HG03280 (cell line): ENCODE measurements at regions not wholly inside any gene's neighbourhood (a gene's known extent, or its start where the extent isn't known, plus 50 kb on each side); places are given as distances from the start of the nearest gene placed in this dataset.

Experiments used
- ATAC-seq: cut with Tn5 transposase; IDR thresholded peaks from one replicate; pipeline ENCODE4 v1.9.1; 2021; ENCODE audit warnings: mild to moderate bottlenecking, moderate library complexity; ENCODE audit not compliant: unreplicated experiment

- ATAC-seq = no peak
These were observed 565.7 kb downstream of the SLC4A3 start for GRCh38 chr2:220192994-220193753.

DNA sequence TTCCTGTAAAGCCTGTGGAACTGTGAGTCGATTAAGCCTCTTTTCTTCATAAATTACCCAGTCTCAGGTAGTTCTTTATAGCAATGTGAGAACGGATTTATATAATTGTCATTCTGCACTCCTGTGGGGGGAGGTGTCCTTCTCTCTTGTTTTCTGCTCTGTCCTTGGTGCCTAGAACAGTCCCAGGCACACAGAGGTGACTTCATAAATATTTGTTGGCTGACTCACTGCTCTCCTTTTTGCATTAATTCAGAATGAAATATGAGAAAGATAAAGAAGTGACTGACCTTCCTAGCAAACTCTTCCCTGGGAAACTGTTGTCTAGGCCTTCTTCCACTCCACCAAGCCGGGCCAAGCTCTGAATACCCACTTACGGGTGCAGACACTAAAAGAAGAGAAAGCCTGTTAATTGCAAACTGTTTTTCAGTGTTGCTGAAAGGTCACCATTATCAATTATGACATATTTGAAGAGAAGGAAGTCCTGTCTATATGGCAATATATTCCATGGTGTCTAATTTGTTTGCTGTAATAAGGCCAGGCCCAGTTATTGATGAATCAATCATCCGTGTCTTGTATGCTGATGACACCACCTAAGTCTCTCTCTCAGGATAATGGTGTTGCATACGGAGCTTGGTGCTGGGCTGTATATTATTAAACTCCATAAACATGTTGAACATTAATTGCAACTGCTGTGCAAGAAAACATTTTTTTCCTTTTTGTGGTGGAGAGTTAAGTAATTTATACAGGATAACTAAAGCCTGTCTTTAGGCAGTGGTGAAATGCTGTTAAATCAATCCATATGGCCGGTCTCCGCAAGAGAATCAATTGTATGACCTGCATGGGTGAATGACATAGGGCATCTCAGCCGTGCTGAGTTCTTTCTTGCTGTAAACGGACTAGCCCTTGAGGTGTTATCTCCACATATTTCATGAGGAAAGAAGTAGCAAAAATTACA lies 567.5 kb downstream of the SLC4A3 start:
- no peak for ATAC-seq

DNA sequence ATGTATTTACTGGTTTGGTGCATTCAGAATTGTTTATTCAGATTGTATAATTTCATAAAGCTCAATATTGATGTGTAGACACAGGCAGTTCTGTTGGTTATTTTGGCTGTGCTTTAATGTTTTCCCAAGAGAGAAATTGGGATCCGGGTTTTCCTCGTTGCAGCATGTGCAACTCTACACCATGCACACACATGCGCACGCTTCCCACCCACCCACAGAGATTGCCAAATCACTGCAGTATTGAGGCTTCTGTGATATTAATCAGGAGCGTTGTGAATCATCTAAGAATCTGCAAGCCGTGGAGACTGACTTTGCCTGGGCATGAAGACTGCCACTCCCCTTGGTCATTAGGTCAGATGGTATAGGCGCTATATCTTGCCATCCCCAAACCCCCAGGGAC lies 571.5 kb downstream of the SLC4A3 start:
- ATAC-seq = no peak

DNA sequence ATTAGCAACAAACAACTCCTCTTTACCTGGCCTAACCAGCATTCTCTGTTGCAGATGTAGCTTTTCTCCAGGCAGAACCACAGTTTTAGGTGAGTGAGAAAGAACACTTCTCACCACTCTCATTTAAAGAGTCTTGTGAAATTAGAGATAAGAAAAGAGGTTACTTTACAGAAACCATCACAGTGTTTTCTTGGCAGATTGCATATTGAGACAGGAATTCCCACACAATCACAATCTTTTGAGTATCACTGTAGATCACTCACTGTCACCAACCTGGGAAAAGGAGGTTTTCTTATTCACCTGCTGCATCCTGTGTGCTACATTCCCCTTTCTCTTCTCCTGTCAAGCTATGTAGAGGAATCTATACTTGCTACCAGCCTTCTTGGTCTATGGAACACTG lies 574.6 kb downstream of the SLC4A3 start:
- ATAC-seq = no peak

DNA sequence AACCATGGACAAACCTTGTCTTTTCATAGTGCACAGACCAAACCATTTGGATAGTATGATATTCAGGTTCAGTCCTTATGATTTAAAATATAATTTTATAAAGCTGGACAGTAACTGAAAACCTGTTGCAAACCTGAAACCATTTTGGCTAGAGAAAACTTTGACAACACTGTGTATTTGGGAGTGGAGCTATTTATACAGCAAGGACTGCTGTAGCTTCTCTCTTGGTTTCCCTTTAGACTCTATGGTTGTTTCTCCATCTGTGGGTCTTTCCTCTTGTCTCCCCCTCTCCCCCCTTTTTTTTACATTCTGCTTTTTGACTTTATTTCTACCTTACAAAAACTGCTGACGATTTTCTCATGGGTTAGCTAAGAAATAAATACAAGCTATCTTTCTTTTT lies 581.7 kb downstream of the SLC4A3 start:
- no peak for ATAC-seq

DNA sequence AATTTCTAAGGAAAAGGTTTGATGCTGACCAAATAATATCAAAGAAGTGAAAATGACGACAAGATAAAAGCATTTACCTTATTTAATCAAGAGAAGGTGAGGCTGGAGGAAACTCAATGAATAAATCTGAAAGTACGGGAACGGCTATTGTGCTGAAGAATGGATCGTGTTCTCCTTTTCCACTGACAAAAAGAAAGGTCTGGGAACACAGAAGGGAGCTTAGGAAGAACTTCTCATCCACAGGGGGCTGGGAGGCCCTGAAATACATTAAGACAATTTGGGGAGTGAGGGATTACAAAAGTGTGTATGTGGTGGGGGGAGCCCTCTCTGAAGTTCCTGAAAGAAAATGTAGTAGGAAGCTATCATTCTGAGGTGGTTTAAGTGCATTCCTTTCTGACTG lies 582.3 kb downstream of the SLC4A3 start:
- no peak for ATAC-seq

GRCh38 chr2:220212296-220213080 lies 585.1 kb downstream of the SLC4A3 start:
- ATAC-seq = no peak

DNA sequence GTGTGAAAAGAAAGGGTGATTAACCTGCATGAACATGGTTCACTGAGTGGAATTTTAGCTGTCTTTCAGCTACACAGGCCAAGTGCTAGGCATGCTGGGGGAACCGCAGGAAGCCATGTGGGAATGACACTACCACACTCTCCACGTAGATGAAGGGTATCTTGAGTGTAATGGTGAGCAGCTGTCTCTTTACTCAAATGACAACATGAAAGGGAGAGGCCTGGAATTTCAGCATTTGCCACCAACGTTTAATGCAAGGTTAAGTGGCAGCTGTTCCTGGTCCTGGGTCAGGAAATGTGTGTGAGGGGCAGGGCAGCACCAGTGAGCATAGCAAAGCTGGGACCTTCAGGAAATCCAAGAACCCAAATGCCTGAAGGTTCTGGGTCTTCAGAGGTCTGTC lies 588.4 kb downstream of the SLC4A3 start:
- ATAC-seq = no peak

DNA sequence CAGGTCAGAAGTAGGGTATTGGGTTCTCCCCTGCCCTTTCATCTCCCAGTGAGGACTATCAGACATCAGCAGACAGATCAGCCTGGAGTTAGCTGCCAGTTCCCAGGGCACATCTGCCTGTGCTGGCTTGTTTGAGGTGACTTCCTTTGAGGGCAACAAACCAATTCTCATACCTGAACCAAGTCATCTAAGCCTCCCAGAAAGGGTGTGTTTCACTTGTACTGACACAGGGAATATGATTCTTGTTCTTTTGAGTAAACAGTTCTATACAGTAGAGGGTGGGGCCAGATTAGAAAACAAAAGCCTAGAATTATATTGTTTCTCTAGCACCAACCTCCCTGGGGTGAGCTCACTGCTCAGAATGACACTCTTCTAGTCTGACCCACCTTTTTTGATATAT lies 591.9 kb downstream of the SLC4A3 start:
- no peak for ATAC-seq

- no peak for ATAC-seq
These were observed 592.6 kb downstream of the SLC4A3 start for GRCh38 chr2:220220009-220220408.

- no peak for ATAC-seq
These were observed 594.6 kb downstream of the SLC4A3 start for GRCh38 chr2:220221992-220222391.

DNA sequence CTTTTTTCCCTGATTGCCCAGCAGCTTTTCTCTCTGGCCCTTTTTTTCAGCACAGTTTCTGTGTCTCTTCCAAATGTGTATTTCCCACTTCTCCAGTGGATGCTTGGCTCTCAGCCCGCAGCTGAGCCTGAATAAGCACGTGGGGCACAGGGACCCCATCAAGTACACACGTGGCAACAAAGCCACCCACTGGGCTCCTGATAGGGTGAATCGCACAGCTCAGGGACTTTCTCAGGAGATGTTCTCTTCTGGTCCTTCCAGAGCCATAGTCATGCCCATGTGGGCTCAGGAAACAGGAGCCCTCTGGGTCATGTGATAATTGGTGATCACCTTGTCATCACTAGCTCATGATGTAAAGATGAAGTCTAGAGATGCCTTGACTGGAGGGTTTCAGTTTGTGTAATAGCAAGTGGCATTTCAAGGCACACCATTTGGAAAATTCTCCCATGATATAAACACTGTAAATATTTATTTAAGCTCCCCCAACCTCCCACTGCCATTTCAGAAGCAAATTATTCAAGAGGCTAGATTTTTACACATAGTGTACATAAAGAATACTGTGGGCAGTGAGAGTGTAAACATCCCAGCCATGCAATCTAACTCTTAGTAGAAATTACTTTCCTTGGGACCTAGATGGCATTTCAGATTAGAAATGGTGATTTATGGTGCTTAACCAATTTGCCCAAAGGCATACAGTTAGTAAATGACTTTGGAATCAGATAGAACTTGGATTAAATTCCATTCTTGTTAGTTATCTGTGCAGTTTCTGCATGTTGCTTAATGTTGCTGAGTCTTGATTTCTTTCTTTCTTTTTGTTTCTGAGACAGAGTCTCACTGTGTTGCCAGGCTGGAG lies 597.5 kb downstream of the SLC4A3 start:
- ATAC-seq = no peak

GRCh38 chr2:220226076-220226475 lies 598.6 kb downstream of the SLC4A3 start:
- no peak for ATAC-seq

GRCh38 chr2:220226546-220226945 lies 599.1 kb downstream of the SLC4A3 start:
- no peak for ATAC-seq

DNA sequence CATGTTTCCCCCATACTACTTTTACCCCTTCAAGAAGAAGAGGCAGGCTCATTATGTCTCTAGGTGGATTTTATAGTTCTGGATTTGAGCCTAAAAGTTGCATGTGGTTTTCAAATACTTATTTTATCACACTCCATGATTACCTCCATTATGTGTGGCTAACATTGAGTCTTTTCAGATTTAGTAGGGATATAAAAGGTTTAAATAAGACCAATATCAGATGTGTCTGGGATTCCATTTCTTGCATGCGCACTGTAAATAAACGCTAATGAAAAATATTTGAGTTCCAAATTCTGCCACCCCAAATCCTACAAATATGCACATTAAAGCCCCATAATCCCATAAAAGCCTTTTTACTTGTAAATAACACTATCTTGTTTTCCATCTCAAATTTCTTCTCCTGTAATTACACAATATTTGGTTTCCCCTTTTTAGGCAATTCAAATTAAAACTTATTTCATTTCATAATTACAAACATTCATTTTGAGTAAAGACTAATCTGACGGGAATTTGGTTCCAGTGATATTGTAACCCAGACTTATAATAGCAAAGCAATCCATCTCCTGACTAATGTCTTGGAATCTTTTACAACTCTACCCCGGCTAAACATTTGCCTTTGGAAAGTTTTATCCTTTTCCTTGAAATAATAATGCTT lies 600.0 kb downstream of the SLC4A3 start:
- ATAC-seq = no peak

GRCh38 chr2:220228310-220229006 lies 601.0 kb downstream of the SLC4A3 start:
- no peak for ATAC-seq

GRCh38 chr2:220240641-220241040 lies 613.2 kb downstream of the SLC4A3 start:
- no peak for ATAC-seq

DNA sequence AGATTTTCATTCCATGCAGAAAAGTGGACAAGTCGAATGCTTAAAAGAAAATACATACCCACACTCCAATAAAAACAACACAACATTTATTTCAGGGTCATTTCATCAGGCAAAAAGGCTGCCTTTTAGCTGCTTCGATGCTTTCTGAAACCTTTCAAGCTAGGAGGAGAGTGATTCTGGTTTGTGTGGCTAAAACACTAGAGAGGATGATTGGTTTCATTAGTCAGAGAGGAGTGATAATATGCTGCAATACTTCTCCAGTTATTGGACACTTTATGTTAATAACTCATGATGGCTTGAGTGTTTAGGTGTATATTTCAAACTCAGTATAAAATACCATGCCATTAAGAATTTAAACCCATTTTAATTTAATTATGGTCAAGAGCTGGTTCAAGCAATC lies 614.0 kb downstream of the SLC4A3 start:
- no peak for ATAC-seq

- no peak for ATAC-seq
These were observed 616.1 kb downstream of the SLC4A3 start for GRCh38 chr2:220243571-220243970.
